SK-N-SH (cell line): ENCODE measurements at regions not wholly inside any gene's neighbourhood (a gene's known extent, or its start where the extent isn't known, plus 50 kb on each side); places are given as distances from the start of the nearest gene placed in this dataset.
A peak's percentile ranks its signal among the peaks of the same experiment; 100 is the strongest.

Experiments
- CHD2 ChIP-seq: fragments of 150-350 bp; IDR thresholded peaks from 2 replicates; pipeline ENCODE4 v1.6.1; 2018; ENCODE audit warnings: low read length; ENCODE audit not compliant: partially characterized antibody
- EP300 ChIP-seq, 2 experiments: IDR thresholded peaks; 2 replicates each; pipeline versions ENCODE4 v1.4.0 to v1.6.1; 2012; ENCODE audit warnings: borderline replicate concordance in 1 of 2, low read depth in 1 of 2, low read length in 1 of 2
- FOXM1 ChIP-seq: IDR thresholded peaks from 2 replicates; pipeline ENCODE4 v1.4.0; 2012; ENCODE audit warnings: low read depth, mild to moderate bottlenecking
- JUND ChIP-seq: IDR thresholded peaks from 2 replicates; pipeline ENCODE4 v1.4.0; 2012
- RAD21 ChIP-seq: IDR thresholded peaks from 2 replicates; pipeline ENCODE4 v1.6.1; 2012; ENCODE audit warnings: mild to moderate bottlenecking, low read length
- RFX5 ChIP-seq: IDR thresholded peaks from 2 replicates; pipeline ENCODE4 v1.6.1; 2012; ENCODE audit warnings: mild to moderate bottlenecking, improper control_type of control experiment, low read length
- TAF1 ChIP-seq: IDR thresholded peaks from 2 replicates; pipeline ENCODE4 v1.6.1; 2012; ENCODE audit warnings: low read depth, mild to moderate bottlenecking, low read length, moderate library complexity, borderline replicate concordance
- TEAD4 ChIP-seq: IDR thresholded peaks from 2 replicates; pipeline ENCODE4 v1.4.0; 2012; ENCODE audit warnings: mild to moderate bottlenecking, borderline replicate concordance; ENCODE audit not compliant: insufficient read depth
- YY1 ChIP-seq: IDR thresholded peaks from 2 replicates; pipeline ENCODE4 v1.4.0; 2012; ENCODE audit warnings: low read depth, mild to moderate bottlenecking
- TF ChIP-seq, protein P1 (sequence below): fragments of 200-600 bp; sonication (generic); IDR thresholded peaks from 2 replicates; pipeline ENCODE4 v1.6.1; 2017; ENCODE audit warnings: antibody characterized with exemption, mild to moderate bottlenecking, moderate library complexity

DNA sequence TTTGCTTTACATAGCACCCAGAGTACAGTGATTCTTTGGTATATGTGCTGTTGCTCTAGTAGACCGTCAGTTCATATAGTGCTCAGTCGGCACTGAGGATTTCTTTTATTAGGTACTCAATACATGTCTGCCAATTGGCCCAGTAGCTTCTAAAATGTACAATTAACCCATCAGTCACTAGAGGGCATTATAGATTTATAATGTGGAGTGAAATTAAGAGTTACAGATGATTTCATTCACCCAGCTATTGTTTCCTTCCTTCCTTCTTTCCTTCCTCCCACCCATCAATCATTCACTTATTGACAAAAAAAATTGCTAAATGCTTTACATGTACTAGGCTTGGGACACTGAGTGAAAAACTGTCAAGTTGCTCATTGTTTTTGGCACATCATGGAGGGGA, 263.6 kb upstream of the USP24 start:
- TF ChIP-seq, protein P1, sequence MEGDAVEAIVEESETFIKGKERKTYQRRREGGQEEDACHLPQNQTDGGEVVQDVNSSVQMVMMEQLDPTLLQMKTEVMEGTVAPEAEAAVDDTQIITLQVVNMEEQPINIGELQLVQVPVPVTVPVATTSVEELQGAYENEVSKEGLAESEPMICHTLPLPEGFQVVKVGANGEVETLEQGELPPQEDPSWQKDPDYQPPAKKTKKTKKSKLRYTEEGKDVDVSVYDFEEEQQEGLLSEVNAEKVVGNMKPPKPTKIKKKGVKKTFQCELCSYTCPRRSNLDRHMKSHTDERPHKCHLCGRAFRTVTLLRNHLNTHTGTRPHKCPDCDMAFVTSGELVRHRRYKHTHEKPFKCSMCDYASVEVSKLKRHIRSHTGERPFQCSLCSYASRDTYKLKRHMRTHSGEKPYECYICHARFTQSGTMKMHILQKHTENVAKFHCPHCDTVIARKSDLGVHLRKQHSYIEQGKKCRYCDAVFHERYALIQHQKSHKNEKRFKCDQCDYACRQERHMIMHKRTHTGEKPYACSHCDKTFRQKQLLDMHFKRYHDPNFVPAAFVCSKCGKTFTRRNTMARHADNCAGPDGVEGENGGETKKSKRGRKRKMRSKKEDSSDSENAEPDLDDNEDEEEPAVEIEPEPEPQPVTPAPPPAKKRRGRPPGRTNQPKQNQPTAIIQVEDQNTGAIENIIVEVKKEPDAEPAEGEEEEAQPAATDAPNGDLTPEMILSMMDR = peak; percentile 47
- no peak for TF ChIP-seq TAF1
- TF ChIP-seq RFX5 = no peak
- no peak for TF ChIP-seq JUND
- TF ChIP-seq YY1 = no peak
- no peak for TF ChIP-seq FOXM1
- TF ChIP-seq TEAD4 = no peak
- peak; percentile 64 for TF ChIP-seq RAD21
- TF ChIP-seq EP300 (IDR thresholded peaks at IDR 0.05; ENCODE audit: borderline replicate concordance in 1 of 2, low read depth in 1 of 2, low read length in 1 of 2) = no peak
- no peak for TF ChIP-seq CHD2
